Neural cell (in vitro differentiated cells): ENCODE measurements at regions not wholly inside any gene's neighbourhood (a gene's known extent, or its start where the extent isn't known, plus 50 kb on each side); places are given as distances from the start of the nearest gene placed in this dataset.

ENCODE experiments used
- H2AFZ ChIP-seq: fragments of 200-600, 300-800 bp; sonication (generic), shearing (Covaris generic); 2 replicates; pipeline ENCODE4 v1.6.0; 2014; ENCODE audit warnings: low read depth, mild to moderate bottlenecking, antibody characterized with exemption, low read length, moderate library complexity
- H3F3A ChIP-seq: fragments of 200-600 bp; shearing (Covaris generic); 2 replicates; pipeline ENCODE4 v1.6.1; 2016; ENCODE audit warnings: mild to moderate bottlenecking, moderate library complexity, mixed read lengths, antibody characterized with exemption, low read length; ENCODE audit not compliant: insufficient read depth, poor library complexity, severe bottlenecking
- H3K27ac ChIP-seq: fragments of 200-600, 300-800 bp; sonication (generic), shearing (Covaris generic); 2 replicates; pipeline ENCODE4 v1.5.1; 2014; ENCODE audit warnings: mild to moderate bottlenecking, low read length, moderate library complexity
- H3K27me3 ChIP-seq: fragments of 300-800, 200-600 bp; sonication (generic), shearing (Covaris generic); 2 replicates; pipeline ENCODE4 v1.6.0; 2014; ENCODE audit warnings: mild to moderate bottlenecking, low read depth, low read length, moderate library complexity; ENCODE audit not compliant: insufficient read depth
- H3K36me3 ChIP-seq: fragments of 300-800, 200-600 bp; sonication (generic), shearing (Covaris generic); 2 replicates; pipeline ENCODE4 v1.5.1; 2014; ENCODE audit warnings: mild to moderate bottlenecking, antibody characterized with exemption, low read length, moderate library complexity; ENCODE audit not compliant: insufficient read depth
- H3K4me2 ChIP-seq: fragments of 300-800, 200-600 bp; sonication (generic), shearing (Covaris generic); 2 replicates; pipeline ENCODE4 v1.6.0; 2014; ENCODE audit warnings: mild to moderate bottlenecking, low read length
- H3K4me3 ChIP-seq: fragments of 300-800, 200-600 bp; sonication (generic), shearing (Covaris generic); 2 replicates; pipeline ENCODE4 v1.5.1; 2014; ENCODE audit warnings: mild to moderate bottlenecking, low read length, moderate library complexity
- H3K79me2 ChIP-seq: fragments of 200-600 bp; shearing (Covaris generic); replicated peaks from 2 replicates; pipeline ENCODE4 v1.6.0; 2014; ENCODE audit warnings: mild to moderate bottlenecking, low read length, moderate library complexity; ENCODE audit not compliant: insufficient read depth
- H3K9ac ChIP-seq: fragments of 300-800, 200-600 bp; sonication (generic), shearing (Covaris generic); 2 replicates; pipeline ENCODE4 v1.6.1; 2016; ENCODE audit warnings: mild to moderate bottlenecking, low read length, mixed read lengths
- H3K9me2 ChIP-seq: fragments of 200-600 bp; shearing (Covaris generic); 2 replicates; pipeline ENCODE4 v1.6.1; 2016; ENCODE audit warnings: mild to moderate bottlenecking, low read length, mixed read lengths; ENCODE audit not compliant: insufficient read depth
- H3K9me3 ChIP-seq: fragments of 200-600, 300-800 bp; sonication (generic), shearing (Covaris generic); 2 replicates; pipeline ENCODE4 v1.6.1; 2016; ENCODE audit warnings: mild to moderate bottlenecking, mixed run types, low read length, moderate library complexity, mixed read lengths
- H4K20me1 ChIP-seq: fragments of 200-600 bp; shearing (Covaris generic); 2 replicates; pipeline ENCODE4 v1.6.1; 2016; ENCODE audit warnings: mild to moderate bottlenecking, mixed run types; ENCODE audit not compliant: insufficient read depth
- CTCF ChIP-seq: fragments of 450-650 bp; IDR thresholded peaks from 2 replicates; pipeline ENCODE4 v1.5.1; 2014; ENCODE audit warnings: antibody characterized with exemption, mild to moderate bottlenecking, moderate library complexity; ENCODE audit not compliant: poor library complexity, severe bottlenecking
- EP300 ChIP-seq: fragments of 450-650 bp; conservative IDR thresholded peaks from 2 replicates; pipeline ENCODE4 v1.6.1; 2014; ENCODE audit warnings: antibody characterized with exemption, mild to moderate bottlenecking, moderate library complexity; ENCODE audit not compliant: poor library complexity, severe bottlenecking
- EZH2 ChIP-seq: fragments of 200-600, 300-800 bp; shearing (Covaris generic), sonication (generic); IDR thresholded peaks from 2 replicates; pipeline ENCODE4 v1.6.1; 2014; ENCODE audit warnings: antibody characterized with exemption, low read length, borderline replicate concordance, mild to moderate bottlenecking; ENCODE audit not compliant: insufficient read depth, poor library complexity, severe bottlenecking
- MXI1 ChIP-seq: fragments of 450-650 bp; conservative IDR thresholded peaks from 2 replicates; pipeline ENCODE4 v1.6.1; 2014; ENCODE audit warnings: antibody characterized with exemption, mild to moderate bottlenecking; ENCODE audit not compliant: poor library complexity, severe bottlenecking
- POLR2AphosphoS5 ChIP-seq: IDR thresholded peaks from 2 replicates; pipeline ENCODE4 v1.6.1; 2012
- RAD21 ChIP-seq: fragments of 450-650 bp; conservative IDR thresholded peaks from 2 replicates; pipeline ENCODE4 v1.6.1; 2014; ENCODE audit warnings: antibody characterized with exemption, mild to moderate bottlenecking, moderate library complexity
- REST ChIP-seq: IDR thresholded peaks from 2 replicates; pipeline ENCODE4 v1.6.1; 2012; ENCODE audit warnings: borderline replicate concordance
- SMC3 ChIP-seq: fragments of 450-650 bp; conservative IDR thresholded peaks from 2 replicates; pipeline ENCODE4 v1.6.1; 2014; ENCODE audit warnings: antibody characterized with exemption, mild to moderate bottlenecking, moderate library complexity; ENCODE audit not compliant: poor library complexity
- TAF1 ChIP-seq: IDR thresholded peaks from 2 replicates; pipeline ENCODE4 v1.6.1; 2012; ENCODE audit warnings: low read depth

GRCh38 chr9:74138182-74138581 lies 359.0 kb upstream of the RORB start:
- H3K36me3 ChIP-seq, result no peaks in the 10 kb centered on the region
- no peak overlapping the region for H3K4me3 ChIP-seq
- no peaks in the 10 kb centered on the region for H3K9me2 ChIP-seq
- TF ChIP-seq CTCF (no peak), MXI1 (no peak), EZH2 (no peak), REST (no peak), TAF1 (no peak), RAD21 (no peak), POLR2AphosphoS5 (no peak), EP300 (no peak), SMC3 (no peak)
- H3K9me3 ChIP-seq, result no peaks in the 10 kb centered on the region
- no peaks in the 10 kb centered on the region for H4K20me1 ChIP-seq
- H3K4me2 ChIP-seq, result no peak overlapping the region
- H3K79me2 ChIP-seq, result no peaks in the 10 kb centered on the region
- no peaks in the 10 kb centered on the region for H3K27me3 ChIP-seq
- no peaks in the 10 kb centered on the region for H3F3A ChIP-seq
- no peak overlapping the region for H3K9ac ChIP-seq
- no peak overlapping the region for H2AFZ ChIP-seq
- H3K27ac ChIP-seq, result no peak overlapping the region

- Histone ChIP-seq H2AFZ (no peak overlapping the region), H4K20me1 (no peaks in the 10 kb centered on the region), H3F3A (no peaks in the 10 kb centered on the region), H3K27ac (no peak overlapping the region), H3K4me3 (no peak overlapping the region), H3K36me3 (no peaks in the 10 kb centered on the region), H3K79me2 (no peaks in the 10 kb centered on the region), H3K9ac (no peak overlapping the region), H3K27me3 (no peaks in the 10 kb centered on the region), H3K4me2 (no peak overlapping the region), H3K9me3 (no peaks in the 10 kb centered on the region), H3K9me2 (no peaks in the 10 kb centered on the region)
- TF ChIP-seq CTCF (no peak), POLR2AphosphoS5 (peak; percentile 65), EP300 (peak; percentile 59), EZH2 (no peak)
Observed at GRCh38 chr9:74140141-74140540, 357.0 kb upstream of the RORB start.
